Endothelial cell of umbilical vein (primary cell): ENCODE measurements at regions not wholly inside any gene's neighbourhood (a gene's known extent, or its start where the extent isn't known, plus 50 kb on each side); places are given as distances from the start of the nearest gene placed in this dataset.

Experiments
- CTCF ChIP-seq, 2 donors: IDR thresholded peaks; 1 replicate in 1 of 2; 2 replicates in 1 of 2; pipeline ENCODE4 v1.5.1; 2011; ENCODE audit warnings: low read length in 2 of 2, mild to moderate bottlenecking in 2 of 2, moderate library complexity in 2 of 2, control low read depth in 1 of 2, inconsistent platforms in 1 of 2, low read depth in 1 of 2; ENCODE audit not compliant: insufficient read depth in 1 of 2; ENCODE audit errors: extremely low read depth in 1 of 2
- POLR2A ChIP-seq: IDR thresholded peaks from 2 replicates; pipeline ENCODE4 v1.6.1; 2012; ENCODE audit warnings: low read depth, mild to moderate bottlenecking, control low read depth, low read length

GRCh38 chr9:22389271-22389670 lies 57.4 kb upstream of the DMRTA1 start:
- TF ChIP-seq CTCF (IDR thresholded peaks at IDR 0.05; ENCODE audit: extremely low read depth in 1 of 2, insufficient read depth in 1 of 2, low read depth in 1 of 2, low read length in 2 of 2): no peak
- TF ChIP-seq POLR2A: no peak
